ENCODE measurements at regions not wholly inside any gene's neighbourhood (a gene's known extent, or its start where the extent isn't known, plus 50 kb on each side); places are given as distances from the start of the nearest gene placed in this dataset.

DNA sequence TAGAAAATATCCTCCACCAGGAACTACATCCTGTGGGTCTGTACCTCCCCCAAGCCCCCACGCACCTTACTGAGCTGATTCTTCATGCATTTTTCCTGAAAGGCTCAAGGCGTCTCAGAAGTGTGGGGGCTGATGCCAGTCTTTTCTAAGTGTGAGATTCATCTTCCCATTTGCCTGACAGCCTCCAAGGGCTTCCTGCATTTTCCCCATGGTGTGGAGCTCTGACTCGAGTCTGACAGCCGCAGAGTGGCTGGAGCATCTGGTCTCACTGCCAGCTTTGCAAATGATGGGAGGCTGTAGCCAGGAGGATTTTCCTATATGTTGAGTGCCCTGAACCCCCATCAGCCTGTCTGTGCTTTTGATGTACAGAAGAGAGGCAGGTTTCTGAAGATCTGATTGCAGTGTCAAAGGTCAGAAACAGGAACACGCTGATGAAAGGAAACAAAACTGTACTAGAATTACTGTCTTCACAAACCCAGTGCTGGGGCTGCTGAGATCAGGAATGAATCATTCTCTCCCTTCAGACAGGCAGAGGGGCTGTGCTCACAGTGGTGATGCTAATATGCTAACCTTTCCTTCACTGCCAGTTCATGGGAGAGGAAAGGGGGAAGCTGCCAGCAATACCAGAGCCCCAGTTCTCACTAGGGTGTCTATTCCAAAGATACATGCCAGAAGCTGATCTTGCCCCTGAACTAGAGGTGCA is 201.5 kb upstream of the C1orf174 start:
- TF ChIP-seq CTCF (IDR thresholded peaks at IDR 0.05; ENCODE audit: insufficient read depth, low read length, poor library complexity, severe bottlenecking) (no peak), EZH2phosphoT487 (conservative IDR thresholded peaks at IDR 0.05; ENCODE audit: low read length) (no peak)
